GM21529 (cell line): ENCODE measurements at regions not wholly inside any gene's neighbourhood (a gene's known extent, or its start where the extent isn't known, plus 50 kb on each side); places are given as distances from the start of the nearest gene placed in this dataset.

Experiments
- ATAC-seq: cut with Tn5 transposase; IDR thresholded peaks from one replicate; pipeline ENCODE4 v1.9.1; 2021; ENCODE audit not compliant: unreplicated experiment

DNA sequence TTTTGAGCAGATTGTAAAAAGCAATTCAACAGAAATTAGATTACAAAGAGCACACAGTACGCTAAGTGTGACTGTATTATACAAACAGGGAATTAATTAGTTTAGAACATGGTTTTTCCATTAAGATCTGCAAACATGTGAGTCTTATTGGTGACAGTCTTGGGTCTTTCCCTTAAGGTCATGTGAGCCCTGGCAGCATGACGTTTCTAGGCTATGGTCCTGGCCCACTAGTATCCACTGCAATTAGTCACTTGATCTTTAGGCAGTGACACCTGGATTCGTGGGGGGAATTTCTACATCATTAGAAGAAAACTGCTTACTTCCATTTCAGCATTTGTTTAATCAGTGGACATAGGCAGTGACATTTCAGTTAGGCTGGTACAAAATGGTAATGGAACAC, 360.2 kb upstream of the NR2F2 start:
- ATAC-seq: no peak

DNA sequence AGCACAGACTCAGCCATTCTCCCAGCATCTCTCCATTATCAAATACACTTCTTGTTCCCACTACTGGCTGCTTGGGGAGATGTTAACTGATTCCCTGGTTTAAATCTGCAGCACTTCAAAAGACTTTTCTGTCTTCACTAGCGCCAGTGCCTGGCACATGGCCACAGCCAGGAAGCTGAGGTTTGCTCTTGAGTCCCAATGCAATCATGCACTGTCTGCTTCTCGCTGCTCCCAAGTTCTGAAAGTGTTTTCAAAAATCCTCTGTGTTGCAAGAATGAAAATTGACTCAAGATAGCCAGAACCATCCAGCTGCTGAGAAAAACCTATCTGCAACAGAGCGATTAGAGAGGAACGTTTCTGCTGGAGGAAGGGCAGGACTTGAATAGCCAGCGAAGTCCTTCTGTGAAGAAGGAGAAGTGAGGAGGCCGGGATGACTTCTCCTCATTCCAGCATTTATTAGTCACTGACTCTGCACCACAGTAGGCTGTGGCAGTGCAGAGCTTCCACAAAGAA, 358.4 kb upstream of the NR2F2 start:
- ATAC-seq: no peak

DNA sequence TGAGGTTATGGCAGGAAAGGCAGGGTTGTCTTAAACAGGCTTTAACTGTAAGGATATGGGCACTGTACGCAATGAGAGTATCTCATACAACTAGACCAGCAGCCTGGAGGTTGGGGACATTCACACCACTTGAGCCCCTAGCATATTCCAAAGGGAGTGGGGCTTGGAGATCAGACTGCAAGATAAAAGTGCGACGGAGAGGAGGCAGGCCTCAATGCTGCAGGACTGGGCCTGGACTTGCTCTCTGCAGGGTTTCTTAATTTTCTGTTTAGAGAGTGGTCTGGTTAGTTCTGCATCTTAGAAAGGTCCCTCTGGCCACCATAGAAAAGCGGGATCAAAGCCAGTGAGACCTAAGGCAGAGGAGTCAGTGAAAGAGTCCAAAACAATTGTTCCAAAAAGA, 357.7 kb upstream of the NR2F2 start:
- no peak for ATAC-seq

DNA sequence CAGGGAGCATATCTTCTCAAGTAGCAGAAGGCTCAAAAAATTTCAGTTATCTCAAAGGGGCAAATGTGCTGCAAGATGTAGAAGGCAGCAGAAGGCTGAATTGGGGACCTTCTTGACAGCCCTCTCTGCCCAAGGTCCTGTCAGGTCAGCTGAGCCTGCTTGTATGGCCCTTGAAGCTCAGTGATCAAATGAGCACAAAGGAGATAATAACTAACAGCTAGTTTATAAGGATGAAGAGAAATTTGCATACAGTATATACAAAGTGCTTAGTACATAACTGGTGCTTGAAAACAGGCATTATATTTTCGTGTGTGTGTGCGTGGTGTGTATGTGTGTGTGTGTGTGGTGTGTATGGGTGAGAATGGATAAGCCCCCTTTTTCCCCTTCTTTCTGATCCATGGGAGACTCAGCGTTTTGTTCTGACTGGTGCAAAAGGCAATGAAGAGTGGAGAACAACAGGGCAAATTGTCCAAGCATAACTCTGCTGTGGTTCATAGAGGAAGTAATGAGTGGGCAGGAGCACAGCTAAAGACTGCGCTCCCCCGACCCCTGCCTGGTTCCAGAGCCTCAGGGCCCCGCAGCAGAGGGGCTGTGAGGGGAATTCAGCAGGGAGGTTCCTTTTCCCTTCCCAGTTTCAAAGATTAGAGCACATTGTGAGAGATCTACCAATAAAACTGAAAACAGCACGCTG, 356.8 kb upstream of the NR2F2 start:
- ATAC-seq: peak; percentile 50

DNA sequence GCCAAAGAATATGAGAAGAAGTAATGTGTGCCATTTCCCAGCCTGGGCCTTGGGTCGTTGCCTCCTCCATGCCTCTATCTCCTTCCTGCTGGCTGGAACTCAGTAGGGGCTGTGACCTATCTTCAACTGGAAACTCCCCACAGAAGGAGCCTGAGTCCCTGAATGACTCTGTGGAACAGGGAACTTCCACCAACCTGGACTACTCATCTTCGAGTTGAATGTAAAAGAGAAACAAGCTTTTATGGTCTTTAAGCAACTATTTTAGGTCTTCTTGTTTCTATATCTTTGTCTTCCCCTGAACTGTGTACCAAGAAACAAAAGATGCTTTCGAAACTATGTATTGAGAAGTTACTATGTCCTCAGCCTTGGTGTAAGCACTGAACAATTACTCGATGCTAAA, 355.3 kb upstream of the NR2F2 start:
- peak; percentile 53 for ATAC-seq

DNA sequence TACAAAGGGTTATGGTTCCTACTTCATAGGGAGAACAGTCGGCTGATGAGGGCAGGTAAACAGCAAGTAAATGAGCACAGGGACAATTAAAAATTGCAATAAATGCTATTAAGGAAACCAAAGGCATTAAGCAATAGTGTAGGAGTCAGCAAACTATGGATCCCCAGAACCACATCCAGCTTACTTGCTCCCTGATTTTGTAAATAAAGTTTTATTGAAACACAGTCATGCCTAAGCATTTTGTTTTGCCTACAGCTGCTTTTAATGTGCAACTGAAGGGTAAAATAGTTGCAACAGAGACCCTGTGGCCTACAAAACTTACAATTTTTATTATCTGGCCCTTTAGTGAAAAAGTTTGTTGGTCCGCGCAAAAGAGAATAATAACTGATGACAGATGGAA, 351.2 kb upstream of the NR2F2 start:
- ATAC-seq: no peak

DNA sequence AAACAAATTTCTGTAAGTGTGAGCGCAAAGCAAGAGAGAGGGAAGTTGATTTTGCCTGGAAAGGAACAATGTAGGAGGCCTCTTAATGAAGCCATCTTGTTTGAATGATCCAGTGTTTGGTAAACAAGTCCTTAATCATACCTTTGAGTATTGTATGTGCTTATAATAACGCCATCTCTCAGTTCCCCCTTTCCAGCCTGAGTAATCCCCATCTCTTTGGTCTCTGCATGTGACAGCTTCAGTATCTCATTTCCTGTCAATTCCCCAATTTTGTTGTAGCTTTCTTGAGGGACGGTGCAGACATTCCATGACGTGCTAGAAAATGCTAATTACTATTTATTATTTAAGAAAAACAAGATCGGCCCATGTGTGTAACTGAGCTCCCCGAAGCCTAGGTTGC, 349.3 kb upstream of the NR2F2 start:
- ATAC-seq: no peak

DNA sequence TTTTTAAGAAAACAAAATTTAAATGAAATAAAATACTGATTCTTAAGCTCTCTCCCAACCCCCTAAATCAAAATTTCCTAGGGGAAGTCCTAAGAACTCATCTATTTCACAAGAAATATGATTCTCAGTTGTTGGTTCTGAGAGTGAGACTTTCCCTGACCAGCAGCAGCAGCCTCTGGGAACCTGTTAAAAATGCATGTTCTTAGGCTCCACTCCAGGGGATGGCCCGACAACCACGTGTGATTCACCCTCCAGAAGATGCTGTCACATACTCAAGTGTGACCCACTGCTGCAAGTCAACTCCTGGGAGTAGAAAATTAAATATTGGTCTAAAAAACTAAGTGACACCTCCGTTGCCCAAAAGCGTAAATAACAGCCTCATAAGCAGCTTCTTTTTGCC, 343.2 kb upstream of the NR2F2 start:
- ATAC-seq: no peak

DNA sequence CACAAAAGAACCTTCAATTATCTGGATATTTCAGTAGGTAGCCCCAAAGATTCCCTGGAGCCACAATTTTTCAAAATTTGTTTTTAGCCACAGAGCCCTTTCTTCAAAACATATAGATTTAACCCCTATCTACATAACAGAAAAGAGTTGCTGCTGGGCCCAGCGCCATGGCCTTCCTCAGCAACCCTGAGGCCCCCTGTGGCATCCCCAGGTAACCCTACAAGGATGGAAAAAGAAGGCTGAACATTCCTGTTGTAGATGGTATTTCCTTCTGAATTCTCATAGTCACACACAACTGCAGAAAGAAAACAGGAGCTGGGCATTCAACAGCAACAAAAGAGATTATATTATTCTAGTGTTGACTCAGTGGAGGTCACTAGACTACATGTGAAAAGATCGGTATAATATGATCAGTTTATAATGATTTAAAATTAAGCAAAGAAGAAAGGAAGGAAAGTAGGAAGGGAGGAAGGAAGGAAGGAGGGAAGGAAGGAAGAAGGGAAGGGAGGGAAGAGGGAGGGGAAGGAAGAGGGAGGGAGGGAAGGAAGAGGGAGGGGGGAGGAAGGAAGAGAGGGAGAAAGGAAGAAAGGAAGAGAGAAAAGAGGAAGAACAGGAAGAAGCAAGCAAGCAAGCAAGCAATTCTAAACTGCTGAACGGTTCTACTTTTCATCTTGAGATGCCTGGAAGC, 342.5 kb upstream of the NR2F2 start:
- no peak for ATAC-seq

DNA sequence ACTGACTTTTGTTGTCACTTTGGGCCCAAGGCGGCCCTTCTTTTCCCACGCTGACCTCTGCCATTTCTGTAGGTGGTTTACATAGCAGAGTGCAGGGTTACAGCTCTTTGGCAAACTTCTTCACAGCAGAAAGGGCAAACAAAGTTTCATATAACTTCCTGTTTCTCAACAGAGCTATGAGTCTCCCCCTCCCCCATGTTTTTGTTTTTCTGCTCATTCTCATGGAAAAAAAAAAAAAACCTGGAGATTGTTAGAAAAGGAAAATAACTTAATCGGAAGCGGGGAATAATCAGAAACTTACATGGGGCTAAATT, 342.0 kb upstream of the NR2F2 start:
- ATAC-seq: no peak

DNA sequence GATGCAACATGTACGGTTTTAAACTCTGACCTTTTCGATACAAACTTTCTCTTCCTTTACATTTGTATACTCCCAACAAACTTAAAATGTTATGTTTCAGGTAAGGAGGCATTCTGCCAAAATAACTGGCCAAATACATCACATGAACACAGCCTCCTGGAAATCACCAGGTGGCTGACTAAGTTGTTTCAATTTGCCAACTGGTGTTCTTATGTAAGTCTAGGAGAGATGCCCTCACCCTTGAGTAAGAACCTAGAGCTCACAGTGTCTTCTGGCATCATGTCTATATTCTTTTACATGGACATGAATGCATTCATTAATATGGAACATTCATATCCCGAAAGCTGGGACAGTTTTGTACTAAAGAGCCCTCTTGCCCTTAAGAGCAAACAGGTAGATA, 341.1 kb upstream of the NR2F2 start:
- ATAC-seq: no peak

DNA sequence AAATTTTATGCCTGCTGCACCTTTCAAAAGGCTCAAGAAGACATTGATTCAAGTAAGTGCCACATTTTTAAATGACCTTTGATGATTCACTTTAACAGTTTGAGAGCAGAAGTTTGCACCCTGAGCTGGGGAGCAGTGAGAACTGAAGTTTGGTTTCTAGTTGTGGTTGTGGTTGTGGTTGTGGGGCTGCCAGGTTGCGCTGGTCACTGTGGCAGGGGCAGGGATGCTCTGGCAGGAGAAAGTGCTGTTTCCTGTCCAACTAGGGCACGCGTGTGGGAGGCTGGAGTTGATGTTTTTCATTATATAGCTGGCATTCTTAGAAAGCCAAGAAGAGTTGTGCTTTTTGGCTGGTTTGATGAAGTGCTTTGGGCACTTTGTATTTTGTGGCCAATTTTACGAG, 339.7 kb upstream of the NR2F2 start:
- ATAC-seq: no peak

DNA sequence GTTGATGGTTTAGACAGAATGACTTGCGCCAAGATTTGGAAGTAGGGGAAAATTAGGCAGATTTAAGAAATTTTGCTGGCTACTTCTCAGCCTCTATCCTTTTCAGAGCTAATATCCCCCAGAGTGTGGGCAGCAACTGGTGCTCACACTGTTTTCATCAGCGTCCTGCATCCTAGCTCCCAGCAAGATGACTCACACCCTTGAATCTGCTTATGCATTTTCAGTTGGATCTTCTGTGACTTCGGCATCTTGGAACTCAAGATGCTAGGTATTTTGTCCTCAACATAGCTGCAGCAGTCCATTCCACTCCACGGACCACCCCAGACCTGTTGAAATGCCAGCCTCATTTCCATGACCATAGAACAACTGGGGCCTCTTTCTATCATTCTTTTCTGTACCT, 336.1 kb upstream of the NR2F2 start:
- no peak for ATAC-seq

DNA sequence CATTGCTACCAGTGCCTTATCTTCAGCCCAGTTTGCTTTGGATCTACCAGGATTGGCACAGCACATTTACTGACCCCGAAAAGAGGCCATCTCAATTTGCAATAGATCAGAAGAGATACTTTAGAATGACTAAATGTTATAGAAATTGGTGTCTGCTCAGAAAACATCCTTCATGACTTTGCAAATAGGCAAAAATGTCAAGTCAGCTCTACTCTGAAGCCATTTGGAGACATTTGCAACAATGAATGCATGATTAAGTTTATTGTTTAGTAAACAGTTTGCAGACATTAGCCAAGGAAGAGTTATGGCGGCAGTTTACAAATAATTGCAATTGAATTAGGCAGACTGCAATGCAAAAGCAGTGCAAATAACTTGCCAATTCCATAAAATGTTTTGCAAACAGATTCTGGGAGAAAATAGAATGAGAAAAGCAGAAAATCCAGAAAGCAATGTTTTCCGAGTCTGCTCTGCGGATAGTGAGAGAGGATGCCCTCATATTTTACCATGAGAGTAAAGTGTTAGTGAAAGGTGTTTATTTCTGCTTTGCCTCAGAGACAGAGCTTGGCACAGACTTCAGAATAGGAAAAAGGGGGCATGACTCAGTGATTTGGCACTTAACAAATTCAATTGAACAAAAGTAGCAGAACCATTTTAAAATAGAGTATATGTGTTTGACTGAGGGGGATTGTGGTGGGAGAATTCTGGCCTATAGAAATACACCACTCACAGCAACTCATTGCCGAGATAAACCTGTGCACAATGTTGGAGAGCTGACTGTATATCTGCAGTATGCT, 334.9 kb upstream of the NR2F2 start:
- no peak for ATAC-seq

DNA sequence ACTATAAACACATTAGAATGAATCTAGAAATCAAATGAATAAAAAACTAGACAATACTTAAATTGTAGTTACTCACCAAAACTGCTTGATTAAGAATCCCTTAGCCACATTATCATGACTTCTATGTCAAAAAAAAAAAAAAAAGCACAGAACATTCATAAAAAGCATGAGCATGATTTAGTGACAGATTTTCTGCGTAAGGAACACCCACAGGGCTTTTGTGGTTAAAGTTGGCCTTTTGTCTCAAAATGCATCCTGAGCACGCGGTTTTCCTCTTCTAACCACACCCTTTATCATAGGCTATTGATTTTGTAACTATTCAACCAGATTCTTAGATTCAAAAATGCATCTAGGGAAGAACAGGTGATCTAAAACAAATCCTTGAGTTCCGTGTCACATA, 334.0 kb upstream of the NR2F2 start:
- no peak for ATAC-seq

DNA sequence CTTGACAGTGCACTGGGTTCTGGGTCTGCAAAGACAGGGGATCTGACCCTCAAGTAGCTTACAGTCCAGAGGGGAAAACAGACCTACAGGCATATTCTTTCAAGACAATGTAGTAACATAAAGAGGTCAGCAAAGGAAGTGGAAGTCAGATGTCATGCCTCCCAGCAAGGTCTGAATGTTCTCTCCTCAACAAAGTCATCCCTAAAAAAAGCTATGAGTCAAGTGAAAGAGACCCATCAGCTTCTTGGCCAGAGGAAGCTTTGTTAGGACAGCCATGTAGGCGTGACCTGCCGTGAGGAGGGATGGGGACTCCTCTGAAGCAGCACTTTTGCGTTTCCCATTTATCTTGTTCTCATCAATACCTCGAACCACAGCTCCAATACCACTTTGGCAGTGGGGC, 331.6 kb upstream of the NR2F2 start:
- ATAC-seq: no peak

DNA sequence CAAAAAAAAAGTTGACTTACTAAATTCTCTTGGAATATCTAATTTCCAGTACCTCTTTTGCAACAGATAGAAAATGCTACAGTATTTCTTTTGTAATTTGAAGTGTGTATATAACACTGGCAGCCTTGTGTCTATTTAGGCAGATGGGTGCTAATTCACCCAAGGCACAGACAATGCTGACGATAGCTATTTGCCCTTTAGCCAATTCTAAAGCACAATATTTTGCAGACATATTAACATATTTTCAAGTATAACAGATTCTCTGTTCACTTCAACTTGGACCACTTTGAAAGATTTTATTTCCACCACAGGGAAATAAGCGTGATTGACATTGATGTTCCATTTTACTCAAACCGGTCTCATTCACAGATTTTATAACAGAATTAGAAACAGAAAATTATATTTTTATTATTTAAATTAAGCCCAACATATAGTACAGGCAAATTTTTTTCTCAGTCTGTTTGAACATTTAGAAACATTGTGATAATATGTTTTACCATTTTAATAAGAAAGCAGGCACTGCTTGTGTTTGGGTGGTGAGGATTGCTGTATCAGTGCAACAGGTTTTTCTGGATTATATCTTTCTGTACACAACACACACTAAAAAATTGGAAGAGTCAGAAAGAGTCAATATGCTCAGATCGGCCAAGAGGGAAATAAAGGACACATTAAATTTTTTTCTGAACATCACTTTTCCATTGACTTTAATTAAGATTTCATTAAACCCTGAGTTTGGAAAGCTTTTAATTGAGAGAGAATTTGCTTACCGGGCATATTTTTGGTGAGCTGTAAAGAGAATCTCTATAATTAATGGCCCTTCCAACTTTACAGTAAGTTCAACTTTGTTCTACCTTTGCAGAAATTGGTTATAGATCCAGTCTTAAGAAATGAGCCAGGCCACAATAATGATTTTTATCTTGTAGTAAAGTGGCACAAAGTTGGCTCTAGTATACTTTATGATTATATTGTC, 327.3 kb upstream of the NR2F2 start:
- no peak for ATAC-seq

DNA sequence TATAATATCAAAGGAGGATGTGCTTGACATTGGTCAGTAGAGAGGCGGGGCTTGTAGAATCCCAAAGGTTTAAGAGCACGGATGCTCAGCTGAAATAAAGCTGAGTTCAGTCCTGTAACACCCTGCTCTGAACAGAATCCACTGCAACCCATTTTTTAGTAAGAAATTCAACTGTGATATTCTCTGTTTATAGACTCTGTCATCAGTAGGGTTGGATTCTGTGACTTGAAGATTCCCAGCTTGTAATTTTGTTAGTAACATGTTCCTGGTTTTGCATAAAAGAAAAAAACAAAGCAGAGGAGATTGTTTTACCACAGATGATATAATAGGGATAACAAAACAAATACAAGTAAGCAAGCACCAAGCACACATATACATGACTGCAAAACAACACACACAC, 324.6 kb upstream of the NR2F2 start:
- no peak for ATAC-seq

DNA sequence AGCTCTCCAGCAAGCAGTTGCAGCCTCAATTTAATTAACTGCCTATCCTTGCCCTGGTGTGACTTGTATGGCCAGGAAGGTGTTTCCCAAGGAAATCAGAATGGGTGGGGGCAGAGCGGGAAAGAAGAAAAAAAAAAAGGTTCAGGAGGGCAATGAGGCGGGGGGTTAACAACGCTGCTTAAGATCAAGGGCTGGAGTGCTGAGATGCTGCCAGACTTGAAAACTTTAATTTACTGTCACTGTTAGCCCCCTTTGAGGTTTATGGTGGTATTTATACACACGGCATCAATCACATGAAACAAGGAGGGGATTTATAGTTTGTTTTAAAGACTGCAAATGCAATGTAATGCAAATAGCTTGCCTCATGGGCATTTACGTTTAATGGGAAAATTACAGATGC, 319.4 kb upstream of the NR2F2 start:
- ATAC-seq: no peak

DNA sequence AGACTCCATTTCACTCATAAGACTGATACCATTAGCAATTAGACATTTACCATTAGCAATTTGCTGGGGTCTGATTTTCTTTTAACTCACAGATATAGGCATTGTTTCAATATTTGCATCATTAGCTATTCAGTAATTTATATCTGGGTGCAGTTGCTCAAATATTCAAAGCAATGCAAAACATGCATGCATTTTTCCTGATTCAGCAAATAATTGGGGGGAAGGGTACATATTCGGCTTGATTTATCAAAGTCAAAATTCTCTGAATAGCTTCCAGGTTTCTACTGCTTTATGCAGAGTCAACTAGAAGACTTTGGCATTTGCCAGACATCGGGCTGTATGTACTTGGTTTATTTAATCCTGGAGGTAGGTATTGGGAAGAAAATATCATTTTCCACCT, 315.6 kb upstream of the NR2F2 start:
- ATAC-seq: no peak

DNA sequence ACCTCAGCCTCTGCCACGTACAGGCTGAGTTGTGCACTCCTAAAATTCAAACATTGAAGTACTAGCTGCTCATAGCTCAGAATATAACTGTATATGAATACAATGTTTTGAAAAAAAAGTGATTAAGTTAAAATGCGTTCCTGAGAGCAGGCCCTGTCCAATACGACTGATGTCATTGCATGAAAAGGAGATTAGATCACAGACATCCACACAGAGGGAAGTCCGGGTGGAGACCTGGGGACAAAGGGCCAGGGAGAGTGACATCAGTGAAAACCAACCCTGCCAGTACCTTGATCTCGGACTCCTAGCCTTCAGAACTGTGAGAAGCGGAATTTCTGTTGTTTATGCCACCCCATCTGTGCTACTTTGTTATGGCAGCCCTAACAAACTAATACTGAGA, 311.4 kb upstream of the NR2F2 start:
- no peak for ATAC-seq
